GM12878 (cell line): ENCODE measurements at regions not wholly inside any gene's neighbourhood (a gene's known extent, or its start where the extent isn't known, plus 50 kb on each side); places are given as distances from the start of the nearest gene placed in this dataset.

Source experiments
- ATF7 ChIP-seq: fragments of 450-650 bp; IDR thresholded peaks from 2 replicates; pipeline ENCODE4 v1.6.1; 2016; ENCODE audit warnings: low read depth, mild to moderate bottlenecking
- CBX3 ChIP-seq: fragments of 200-600 bp; sonication (generic); IDR thresholded peaks from 2 replicates; pipeline ENCODE4 v1.6.1; 2016; ENCODE audit warnings: low read depth, borderline replicate concordance
- CHD4 ChIP-seq: fragments of 200-600 bp; sonication (generic); IDR thresholded peaks from 2 replicates; pipeline ENCODE4 v1.6.1; 2016; ENCODE audit warnings: mild to moderate bottlenecking
- CTCF ChIP-seq, 3 experiments: IDR thresholded peaks in 2 of 3; conservative IDR thresholded peaks in 1 of 3; 2 replicates each; pipeline ENCODE4 v1.5.1; 2011; ENCODE audit warnings: low read depth in 3 of 3, low read length in 3 of 3, mild to moderate bottlenecking in 3 of 3, control low read depth in 2 of 3, moderate library complexity in 2 of 3, inconsistent platforms in 1 of 3, mixed read lengths in 1 of 3; ENCODE audit not compliant: control insufficient read depth in 2 of 3, insufficient read depth in 1 of 3; ENCODE audit errors: extremely low read depth in 1 of 3
- MAX ChIP-seq: IDR thresholded peaks from 2 replicates; pipeline ENCODE4 v1.6.1; 2012; ENCODE audit warnings: low read depth, low read length, improper control_type of control experiment
- NFIC ChIP-seq: IDR thresholded peaks from 2 replicates; pipeline ENCODE4 v1.6.1; 2012; ENCODE audit warnings: low read depth, mild to moderate bottlenecking, inconsistent platforms, low read length, moderate library complexity
- POLR2A ChIP-seq: IDR thresholded peaks from 2 replicates; pipeline ENCODE4 v1.6.1; 2011; ENCODE audit warnings: low read depth, mild to moderate bottlenecking, low read length

- TF ChIP-seq NFIC (no peak), CHD4 (no peak), MAX (no peak), CTCF (IDR thresholded peaks at IDR 0.05 in 2 of 3, conservative IDR thresholded peaks at IDR 0.05 in 1 of 3; ENCODE audit: control insufficient read depth in 2 of 3, extremely low read depth in 1 of 3, insufficient read depth in 1 of 3, low read depth in 3 of 3, low read length in 3 of 3) (no peak), POLR2A (no peak), ATF7 (no peak), CBX3 (no peak)
Observed at GRCh38 chr22:22999523-22999922, 70.8 kb upstream of the GNAZ start.
